ENCODE measurements at regions not wholly inside any gene's neighbourhood (a gene's known extent, or its start where the extent isn't known, plus 50 kb on each side); places are given as distances from the start of the nearest gene placed in this dataset.

GRCh38 chr6:135692426-135692825 lies 159.1 kb upstream of the PDE7B start:
- Mint-ChIP-seq H3K27me3 (ENCODE audit: insufficient read depth, unreplicated experiment) (no peaks in the 10 kb centered on the region), H3K9me3 (ENCODE audit: unreplicated experiment) (no peaks in the 10 kb centered on the region), H3K36me3 (ENCODE audit: insufficient read depth, unreplicated experiment) (no peaks in the 10 kb centered on the region), H3K27ac (ENCODE audit: low read depth, unreplicated experiment) (no peak overlapping the region), H3K4me1 (ENCODE audit: insufficient read depth, unreplicated experiment) (no peaks in the 10 kb centered on the region), H3K4me3 (ENCODE audit: unreplicated experiment) (no peak overlapping the region)
- no peak for TF ChIP-seq CTCF (IDR thresholded peaks at IDR 0.05; ENCODE audit: unreplicated experiment)
- ChIA-PET CTCF (no interaction called here), POLR2A (no interaction called here)
- no peak for DNase-seq (ENCODE audit: unreplicated experiment)
- intact Hi-C loops (cut with micrococcal nuclease) = no loop called here
- BruUV-seq (replicated peaks) = no TSS peak

- Mint-ChIP-seq H3K4me1 (ENCODE audit: insufficient read depth, unreplicated experiment) (no peaks in the 10 kb centered on the region), H3K9me3 (ENCODE audit: unreplicated experiment) (no peaks in the 10 kb centered on the region), H3K4me3 (ENCODE audit: unreplicated experiment) (no peak overlapping the region), H3K27ac (ENCODE audit: low read depth, unreplicated experiment) (no peak overlapping the region), H3K27me3 (ENCODE audit: insufficient read depth, unreplicated experiment) (no peaks in the 10 kb centered on the region), H3K36me3 (ENCODE audit: insufficient read depth, unreplicated experiment) (no peaks in the 10 kb centered on the region)
- ChIA-PET CTCF (no interaction called here), POLR2A (interaction anchor here (0.7 kb wide), 1 partner anchor 620 kb away, joined by 4 read pairs; no protein-coding TSS in a partner anchor)
- intact Hi-C loops (cut with micrococcal nuclease) = no loop called here
- no TSS peak for BruUV-seq (replicated peaks)
- DNase-seq (ENCODE audit: unreplicated experiment) = no peak
- no peak for TF ChIP-seq CTCF (IDR thresholded peaks at IDR 0.05; ENCODE audit: unreplicated experiment)
These were observed 157.6 kb upstream of the PDE7B start for GRCh38 chr6:135693811-135694370.

- no peak overlapping the region for H3K4me3 Mint-ChIP-seq (ENCODE audit: unreplicated experiment)
- H3K9me3 Mint-ChIP-seq (ENCODE audit: unreplicated experiment) = no peaks in the 10 kb centered on the region
- intact Hi-C loops (cut with micrococcal nuclease) = no loop called here
- no peak for TF ChIP-seq CTCF (IDR thresholded peaks at IDR 0.05; ENCODE audit: unreplicated experiment)
- no peaks in the 10 kb centered on the region for H3K27me3 Mint-ChIP-seq (ENCODE audit: insufficient read depth, unreplicated experiment)
- ChIA-PET CTCF (interaction anchor here (0.8 to 1.2 kb wide), 2 partner anchors 49 to 527 kb away, joined by 4 read pairs; no protein-coding TSS in a partner anchor), POLR2A (interaction anchor here (0.6 to 0.7 kb wide), 2 partner anchors 118 to 449 kb away, joined by 4 read pairs; no protein-coding TSS in a partner anchor)
- DNase-seq (ENCODE audit: unreplicated experiment) = no peak
- H3K27ac Mint-ChIP-seq (ENCODE audit: low read depth, unreplicated experiment) = no peak overlapping the region
- no peaks in the 10 kb centered on the region for H3K36me3 Mint-ChIP-seq (ENCODE audit: insufficient read depth, unreplicated experiment)
- no TSS peak for BruUV-seq (replicated peaks)
- H3K4me1 Mint-ChIP-seq (ENCODE audit: insufficient read depth, unreplicated experiment) = peaks cover 7% of the 10 kb centered on the region
These were observed 151.8 kb upstream of the PDE7B start for GRCh38 chr6:135699705-135700104.

- peaks cover 7% of the 10 kb centered on the region for H3K4me1 Mint-ChIP-seq (ENCODE audit: insufficient read depth, unreplicated experiment)
- TF ChIP-seq CTCF (IDR thresholded peaks at IDR 0.05; ENCODE audit: unreplicated experiment) = no peak
- POLR2A ChIA-PET = no interaction called here
- intact Hi-C loops (cut with micrococcal nuclease) = no loop called here
- H3K27me3 Mint-ChIP-seq (ENCODE audit: insufficient read depth, unreplicated experiment) = no peaks in the 10 kb centered on the region
- DNase-seq (ENCODE audit: unreplicated experiment) = peak; percentile 34
- H3K36me3 Mint-ChIP-seq (ENCODE audit: insufficient read depth, unreplicated experiment) = no peaks in the 10 kb centered on the region
- H3K27ac Mint-ChIP-seq (ENCODE audit: low read depth, unreplicated experiment) = no peak overlapping the region
- CTCF ChIA-PET = no interaction called here
- BruUV-seq (replicated peaks) = no TSS peak
- no peaks in the 10 kb centered on the region for H3K9me3 Mint-ChIP-seq (ENCODE audit: unreplicated experiment)
- no peak overlapping the region for H3K4me3 Mint-ChIP-seq (ENCODE audit: unreplicated experiment)
These were observed 150.1 kb upstream of the PDE7B start for GRCh38 chr6:135701426-135701825.
